ENCODE measurements at regions not wholly inside any gene's neighbourhood (a gene's known extent, or its start where the extent isn't known, plus 50 kb on each side); places are given as distances from the start of the nearest gene placed in this dataset.

- Histone ChIP-seq H3K4me1 (no peaks in the 10 kb centered on the region), H3K27me3 (no peaks in the 10 kb centered on the region), H3K9me3 (no peaks in the 10 kb centered on the region), H3K4me3 (no peak overlapping the region), H3K36me3 (no peaks in the 10 kb centered on the region), H3K27ac (no peak overlapping the region)
- WGBS = 84% methylated on average over 6 of the region's 6 CpGs
- TF ChIP-seq POLR2A (IDR thresholded peaks at IDR 0.05) = no peak
- no peak for TF ChIP-seq POLR2AphosphoS5 (IDR thresholded peaks at IDR 0.05)
- TF ChIP-seq CTCF (IDR thresholded peaks at IDR 0.05) = no peak
- no peak for TF ChIP-seq EP300 (IDR thresholded peaks at IDR 0.05)
- DNase-seq (ENCODE audit: low spot score in 2 of 2) = no peak
Measured at GRCh38 chr4:62740296-62740695, 1540.2 kb downstream of the ADGRL3 start.

DNA sequence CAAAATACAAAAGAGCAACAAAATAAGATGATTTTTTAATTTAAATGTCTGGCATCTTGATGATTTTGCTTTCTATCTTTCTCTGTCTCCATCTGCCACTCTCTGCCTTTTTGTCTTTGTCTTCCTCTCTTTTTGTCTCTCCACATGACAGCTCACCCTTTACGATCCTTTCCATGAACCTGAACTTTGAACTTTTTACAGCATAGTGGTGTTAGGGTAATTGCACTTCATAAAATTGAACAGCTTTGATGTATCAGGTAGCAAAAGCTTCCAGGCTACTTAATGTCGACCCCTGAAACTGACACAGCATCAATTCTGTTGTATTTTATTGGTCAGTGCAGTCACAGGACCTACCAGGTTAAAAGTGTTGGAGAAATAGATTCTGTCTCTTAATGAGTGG, 1517.0 kb downstream of the ADGRL3 start:
- no peak for DNase-seq (ENCODE audit: low spot score in 2 of 2)
- TF ChIP-seq CTCF (IDR thresholded peaks at IDR 0.05) (no peak), POLR2AphosphoS5 (IDR thresholded peaks at IDR 0.05) (no peak), POLR2A (IDR thresholded peaks at IDR 0.05) (no peak), EP300 (IDR thresholded peaks at IDR 0.05) (no peak)
- 47% methylated on average over 2 of the region's 2 CpGs for WGBS
- H3K9me3 ChIP-seq = no peaks in the 10 kb centered on the region
- H3K27me3 ChIP-seq = no peaks in the 10 kb centered on the region
- no peaks in the 10 kb centered on the region for H3K4me1 ChIP-seq
- no peak overlapping the region for H3K27ac ChIP-seq
- H3K36me3 ChIP-seq = no peaks in the 10 kb centered on the region
- H3K4me3 ChIP-seq = no peak overlapping the region

DNA sequence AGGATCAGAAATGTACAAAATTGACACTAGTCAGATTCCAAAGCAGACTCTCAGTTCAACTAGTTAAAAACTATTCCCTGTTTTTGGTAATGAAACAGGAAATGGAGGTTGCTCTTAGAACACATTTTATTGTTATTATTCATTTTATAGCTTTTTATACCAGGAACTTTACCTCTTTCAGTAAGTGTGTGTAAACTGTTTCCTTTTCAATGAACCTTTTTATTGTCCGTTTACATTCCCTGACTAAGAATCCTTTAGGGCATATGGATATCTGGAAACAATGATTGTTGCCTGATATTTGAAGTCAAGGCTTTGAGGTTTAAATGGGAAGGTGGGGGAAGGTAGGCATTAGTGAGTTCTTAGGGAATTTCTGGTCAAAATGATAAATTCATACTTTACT, 1511.4 kb downstream of the ADGRL3 start:
- Histone ChIP-seq H3K4me3 (no peak overlapping the region), H3K27me3 (no peaks in the 10 kb centered on the region), H3K4me1 (peaks cover 4% of the 10 kb centered on the region), H3K9me3 (no peaks in the 10 kb centered on the region), H3K36me3 (no peaks in the 10 kb centered on the region), H3K27ac (no peak overlapping the region)
- WGBS = 35% methylated on average over 1 of the region's 1 CpG
- no peak for DNase-seq (ENCODE audit: low spot score in 2 of 2)
- no peak for TF ChIP-seq POLR2AphosphoS5 (IDR thresholded peaks at IDR 0.05)
- TF ChIP-seq EP300 (IDR thresholded peaks at IDR 0.05) = no peak
- TF ChIP-seq CTCF (IDR thresholded peaks at IDR 0.05) = no peak
- no peak for TF ChIP-seq POLR2A (IDR thresholded peaks at IDR 0.05)

DNA sequence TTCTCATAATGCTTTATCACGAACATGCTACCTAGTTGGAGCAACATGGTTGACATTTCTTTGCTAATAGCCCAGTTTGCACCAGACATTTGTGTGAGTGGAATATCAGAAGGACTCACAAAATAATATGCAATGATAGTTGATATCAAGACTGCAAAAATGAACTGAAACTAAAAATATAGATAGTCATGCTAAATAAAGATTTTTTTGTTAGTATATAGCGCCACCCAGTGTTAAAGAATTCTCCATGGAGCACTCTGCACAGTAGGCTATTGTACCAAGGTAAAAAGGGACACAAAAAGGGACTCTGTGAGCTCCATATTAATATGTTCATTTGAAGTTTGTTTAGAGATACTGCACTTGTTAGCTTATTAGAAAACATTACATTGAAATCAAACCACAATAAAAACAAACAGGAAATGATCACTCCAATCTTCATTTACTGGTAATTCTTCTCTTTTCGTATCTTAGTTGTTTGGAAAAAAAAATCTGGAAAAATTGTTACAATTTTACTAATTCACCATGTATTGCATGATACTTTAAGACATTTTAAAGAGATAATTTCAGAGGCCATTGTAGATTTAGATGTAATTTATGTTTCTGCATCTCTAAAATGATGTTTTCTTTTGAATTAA, 1509.6 kb downstream of the ADGRL3 start:
- H3K27ac ChIP-seq = no peak overlapping the region
- H3K9me3 ChIP-seq = no peaks in the 10 kb centered on the region
- peak; percentile 15 to 30 for TF ChIP-seq CTCF (IDR thresholded peaks at IDR 0.05)
- no peak for TF ChIP-seq POLR2AphosphoS5 (IDR thresholded peaks at IDR 0.05)
- TF ChIP-seq EP300 (IDR thresholded peaks at IDR 0.05) = no peak
- H3K27me3 ChIP-seq = no peaks in the 10 kb centered on the region
- H3K4me1 ChIP-seq = peaks cover 4% of the 10 kb centered on the region
- 45% methylated on average over 3 of the region's 3 CpGs for WGBS
- H3K4me3 ChIP-seq = no peak overlapping the region
- DNase-seq (ENCODE audit: low spot score in 2 of 2) = no peak
- no peaks in the 10 kb centered on the region for H3K36me3 ChIP-seq

DNA sequence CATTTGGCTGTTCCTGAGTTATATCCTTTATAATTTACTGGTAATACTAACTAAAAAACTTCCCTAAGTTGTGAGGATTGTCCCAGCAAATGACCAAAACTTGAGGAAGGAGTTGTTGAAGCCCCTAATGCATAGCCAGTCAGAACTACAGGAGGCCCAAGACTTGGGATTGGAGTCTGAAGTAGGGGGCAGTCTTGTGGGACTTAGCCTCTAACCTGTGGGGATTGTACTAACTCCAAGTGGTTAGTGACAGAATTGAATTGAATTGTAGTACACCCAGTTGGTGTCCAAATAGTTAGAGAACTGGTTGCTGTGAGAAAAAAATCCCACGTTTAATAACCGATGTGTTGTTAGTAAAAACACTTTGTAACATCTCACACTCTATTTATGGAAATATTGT, 1506.3 kb downstream of the ADGRL3 start:
- Histone ChIP-seq H3K27me3 (no peaks in the 10 kb centered on the region), H3K9me3 (no peaks in the 10 kb centered on the region), H3K27ac (no peak overlapping the region), H3K4me3 (no peak overlapping the region), H3K36me3 (no peaks in the 10 kb centered on the region), H3K4me1 (peaks cover 4% of the 10 kb centered on the region)
- DNase-seq (ENCODE audit: low spot score in 2 of 2) = no peak
- WGBS = 90% methylated on average over 2 of the region's 2 CpGs
- TF ChIP-seq CTCF (IDR thresholded peaks at IDR 0.05) (no peak), POLR2AphosphoS5 (IDR thresholded peaks at IDR 0.05) (no peak), POLR2A (IDR thresholded peaks at IDR 0.05) (no peak), EP300 (IDR thresholded peaks at IDR 0.05) (no peak)
